Astrocyte of the spinal cord (primary cell): ENCODE measurements at regions not wholly inside any gene's neighbourhood (a gene's known extent, or its start where the extent isn't known, plus 50 kb on each side); places are given as distances from the start of the nearest gene placed in this dataset.

ENCODE experiments used
- DNase-seq: peaks from one replicate; pipeline ENCODE4 v3.0.0; 2011; ENCODE audit warnings: low read depth, low spot score
- H3K4me3 ChIP-seq: 2 replicates; pipeline ENCODE4 v1.5.1; 2011; ENCODE audit warnings: low read depth, mild to moderate bottlenecking, low read length, moderate library complexity
- CTCF ChIP-seq: IDR thresholded peaks from 2 replicates; pipeline ENCODE4 v1.5.1; 2012; ENCODE audit warnings: low read depth, mild to moderate bottlenecking, low read length, inconsistent platforms
- in situ Hi-C: cut with HindIII; loops from 2 replicates; pipeline ENCODE4 v1.10.0; 2017; ENCODE audit warnings: low sequenced_read_pairs

GRCh38 chr4:119729835-119730670 is 101.4 kb upstream of the PDE5A start:
- in situ Hi-C loops, result no loop called here
- TF ChIP-seq CTCF, result no peak
- no peak overlapping the region for H3K4me3 ChIP-seq
- peak; percentile 85 for DNase-seq

GRCh38 chr4:119728692-119729593 is 100.3 kb upstream of the PDE5A start:
- H3K4me3 ChIP-seq, result no peak overlapping the region
- TF ChIP-seq CTCF, result no peak
- in situ Hi-C loops, result no loop called here
- peak; percentile 48 for DNase-seq

GRCh38 chr4:119728185-119728584 is 99.6 kb upstream of the PDE5A start:
- TF ChIP-seq CTCF, result no peak
- H3K4me3 ChIP-seq, result no peak overlapping the region
- in situ Hi-C loops, result no loop called here
- no peak for DNase-seq

GRCh38 chr4:119726505-119726904 is 97.9 kb upstream of the PDE5A start:
- H3K4me3 ChIP-seq, result no peak overlapping the region
- in situ Hi-C loops, result no loop called here
- peak; percentile 71 for DNase-seq
- no peak for TF ChIP-seq CTCF

GRCh38 chr4:119725688-119726330 is 97.2 kb upstream of the PDE5A start:
- in situ Hi-C loops, result no loop called here

More at GRCh38 chr4:119725688-119726330, 97.2 kb upstream of the PDE5A start:
- no peak for TF ChIP-seq CTCF
- no peak overlapping the region for H3K4me3 ChIP-seq
- peak; percentile 22 for DNase-seq
